22Rv1 (cell line): ENCODE measurements at regions not wholly inside any gene's neighbourhood (a gene's known extent, or its start where the extent isn't known, plus 50 kb on each side); places are given as distances from the start of the nearest gene placed in this dataset.

ENCODE experiments used
- ZFX ChIP-seq: fragments of 450-650 bp; IDR thresholded peaks from 2 replicates; pipeline ENCODE4 v1.6.1; 2017; ENCODE audit warnings: antibody characterized with exemption, borderline replicate concordance
- TF ChIP-seq, protein P1 (sequence below): fragments of 450-650 bp; IDR thresholded peaks from 2 replicates; pipeline ENCODE4 v1.5.1; 2017; ENCODE audit warnings: mild to moderate bottlenecking

DNA sequence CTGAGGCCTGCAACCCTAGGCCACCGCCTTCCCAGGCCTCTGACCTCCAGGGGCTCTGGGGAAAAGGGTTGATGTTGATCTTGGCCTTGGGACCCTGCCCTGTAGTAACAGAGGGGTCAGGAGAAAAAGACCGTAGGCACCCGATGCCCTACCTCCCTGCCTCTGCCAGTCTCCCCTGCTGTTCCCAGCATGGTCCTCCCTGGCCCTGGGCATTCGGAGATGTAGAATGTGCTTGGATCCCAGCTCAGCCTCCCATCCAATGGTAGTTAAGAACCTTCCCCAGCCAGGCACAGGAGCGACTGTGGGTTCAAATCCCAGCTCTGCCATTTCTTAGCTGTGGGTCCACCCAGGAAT is 72.0 kb upstream of the TARDBP start:
- TF ChIP-seq, protein P1, sequence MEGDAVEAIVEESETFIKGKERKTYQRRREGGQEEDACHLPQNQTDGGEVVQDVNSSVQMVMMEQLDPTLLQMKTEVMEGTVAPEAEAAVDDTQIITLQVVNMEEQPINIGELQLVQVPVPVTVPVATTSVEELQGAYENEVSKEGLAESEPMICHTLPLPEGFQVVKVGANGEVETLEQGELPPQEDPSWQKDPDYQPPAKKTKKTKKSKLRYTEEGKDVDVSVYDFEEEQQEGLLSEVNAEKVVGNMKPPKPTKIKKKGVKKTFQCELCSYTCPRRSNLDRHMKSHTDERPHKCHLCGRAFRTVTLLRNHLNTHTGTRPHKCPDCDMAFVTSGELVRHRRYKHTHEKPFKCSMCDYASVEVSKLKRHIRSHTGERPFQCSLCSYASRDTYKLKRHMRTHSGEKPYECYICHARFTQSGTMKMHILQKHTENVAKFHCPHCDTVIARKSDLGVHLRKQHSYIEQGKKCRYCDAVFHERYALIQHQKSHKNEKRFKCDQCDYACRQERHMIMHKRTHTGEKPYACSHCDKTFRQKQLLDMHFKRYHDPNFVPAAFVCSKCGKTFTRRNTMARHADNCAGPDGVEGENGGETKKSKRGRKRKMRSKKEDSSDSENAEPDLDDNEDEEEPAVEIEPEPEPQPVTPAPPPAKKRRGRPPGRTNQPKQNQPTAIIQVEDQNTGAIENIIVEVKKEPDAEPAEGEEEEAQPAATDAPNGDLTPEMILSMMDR = no peak
- no peak for TF ChIP-seq ZFX
